Chondrocyte (in vitro differentiated cells): ENCODE measurements at regions not wholly inside any gene's neighbourhood (a gene's known extent, or its start where the extent isn't known, plus 50 kb on each side); places are given as distances from the start of the nearest gene placed in this dataset.

ENCODE experiments used
- DNase-seq: peaks from one replicate; pipeline ENCODE4 v3.0.0; 2021; ENCODE audit warnings: mixed read lengths, low spot score
- H3K27ac Mint-ChIP-seq: one replicate; pipeline ENCODE4 v1.8.0; 2021; ENCODE audit warnings: mild to moderate bottlenecking, moderate library complexity, mixed read lengths; ENCODE audit not compliant: unreplicated experiment
- H3K27me3 Mint-ChIP-seq: 2 replicates; pipeline ENCODE4 v1.8.0; 2021; ENCODE audit warnings: low read depth, mixed read lengths
- H3K36me3 Mint-ChIP-seq: 2 replicates; pipeline ENCODE4 v1.8.0; 2021; ENCODE audit warnings: low read depth, mixed read lengths
- H3K4me1 Mint-ChIP-seq: 2 replicates; pipeline ENCODE4 v1.8.0; 2021; ENCODE audit warnings: low read depth, mild to moderate bottlenecking, mixed read lengths
- H3K4me3 Mint-ChIP-seq: one replicate; pipeline ENCODE4 v1.8.0; 2021; ENCODE audit warnings: mild to moderate bottlenecking, moderate library complexity, mixed read lengths; ENCODE audit not compliant: unreplicated experiment
- H3K9me3 Mint-ChIP-seq: 2 replicates; pipeline ENCODE4 v1.8.0; 2021; ENCODE audit warnings: low read depth, mixed read lengths
- TF ChIP-seq, protein P1 (sequence below): fragments of 200-600 bp; sonication (generic); IDR thresholded peaks from 2 replicates; pipeline ENCODE4 v1.5.0; 2021; ENCODE audit warnings: antibody characterized with exemption, mild to moderate bottlenecking, moderate library complexity

DNA sequence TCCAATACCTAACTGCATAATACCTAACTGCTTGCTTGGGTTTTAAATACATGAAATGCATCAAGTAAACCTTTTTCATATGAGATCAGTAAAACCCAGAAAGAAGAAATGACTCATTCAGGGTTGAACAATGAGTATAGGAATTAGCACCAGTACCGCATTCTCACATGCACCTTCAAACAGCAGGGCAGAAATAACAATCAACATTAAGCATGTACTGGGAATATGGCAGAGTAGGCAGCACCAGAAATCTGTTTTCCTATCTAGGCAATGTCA, 850.3 kb upstream of the SORCS1 start:
- no peak for DNase-seq

DNA sequence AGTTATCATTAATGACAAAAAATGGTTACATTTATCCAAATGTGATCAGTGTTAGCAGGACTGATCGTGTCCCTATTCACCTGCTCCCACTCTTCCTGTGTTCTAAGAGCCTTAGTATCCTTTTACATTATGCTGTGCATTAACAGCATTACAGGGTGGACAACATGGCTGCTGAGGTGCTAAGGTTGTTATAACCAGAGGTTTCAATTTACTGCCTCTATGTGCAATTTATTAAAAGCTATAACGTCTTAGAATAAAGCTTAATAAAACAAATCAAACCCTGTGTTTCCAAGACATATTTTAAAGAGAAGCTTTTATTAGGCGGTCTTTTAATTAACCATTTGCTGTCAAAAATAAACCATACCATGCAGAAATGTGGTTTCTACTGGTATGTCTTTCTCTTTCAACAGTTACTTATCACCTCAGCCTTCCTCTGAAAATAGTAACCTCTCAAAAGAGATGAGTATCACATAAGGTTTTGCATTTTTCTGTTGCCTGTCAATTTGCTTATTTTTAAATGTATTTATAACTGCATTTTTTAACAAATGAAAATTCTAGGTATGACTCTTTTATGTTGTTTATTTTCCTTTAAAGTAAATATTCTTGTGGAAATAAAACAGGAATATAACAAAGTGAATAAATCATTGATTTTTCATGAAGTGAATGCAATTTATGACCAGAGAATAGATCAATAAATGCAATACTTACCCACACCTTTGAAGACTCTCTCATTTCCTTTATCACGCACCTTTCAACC, 849.8 kb upstream of the SORCS1 start:
- TF ChIP-seq, protein P1, sequence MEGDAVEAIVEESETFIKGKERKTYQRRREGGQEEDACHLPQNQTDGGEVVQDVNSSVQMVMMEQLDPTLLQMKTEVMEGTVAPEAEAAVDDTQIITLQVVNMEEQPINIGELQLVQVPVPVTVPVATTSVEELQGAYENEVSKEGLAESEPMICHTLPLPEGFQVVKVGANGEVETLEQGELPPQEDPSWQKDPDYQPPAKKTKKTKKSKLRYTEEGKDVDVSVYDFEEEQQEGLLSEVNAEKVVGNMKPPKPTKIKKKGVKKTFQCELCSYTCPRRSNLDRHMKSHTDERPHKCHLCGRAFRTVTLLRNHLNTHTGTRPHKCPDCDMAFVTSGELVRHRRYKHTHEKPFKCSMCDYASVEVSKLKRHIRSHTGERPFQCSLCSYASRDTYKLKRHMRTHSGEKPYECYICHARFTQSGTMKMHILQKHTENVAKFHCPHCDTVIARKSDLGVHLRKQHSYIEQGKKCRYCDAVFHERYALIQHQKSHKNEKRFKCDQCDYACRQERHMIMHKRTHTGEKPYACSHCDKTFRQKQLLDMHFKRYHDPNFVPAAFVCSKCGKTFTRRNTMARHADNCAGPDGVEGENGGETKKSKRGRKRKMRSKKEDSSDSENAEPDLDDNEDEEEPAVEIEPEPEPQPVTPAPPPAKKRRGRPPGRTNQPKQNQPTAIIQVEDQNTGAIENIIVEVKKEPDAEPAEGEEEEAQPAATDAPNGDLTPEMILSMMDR: no peak
- peaks cover 25% of the 10 kb centered on the region for H3K9me3 Mint-ChIP-seq
- no peak for DNase-seq
- H3K4me3 Mint-ChIP-seq: no peak overlapping the region
- no peak overlapping the region for H3K27ac Mint-ChIP-seq
- H3K4me1 Mint-ChIP-seq: no peaks in the 10 kb centered on the region
- H3K27me3 Mint-ChIP-seq: no peaks in the 10 kb centered on the region
- H3K36me3 Mint-ChIP-seq: no peaks in the 10 kb centered on the region

More for the DNA sequence above, 850.3 kb upstream of the SORCS1 start:
- Mint-ChIP-seq H3K27ac (no peak overlapping the region), H3K27me3 (no peaks in the 10 kb centered on the region), H3K4me1 (no peaks in the 10 kb centered on the region), H3K9me3 (peaks cover 26% of the 10 kb centered on the region), H3K36me3 (no peaks in the 10 kb centered on the region), H3K4me3 (no peak overlapping the region)
- TF ChIP-seq, protein P1: no peak

DNA sequence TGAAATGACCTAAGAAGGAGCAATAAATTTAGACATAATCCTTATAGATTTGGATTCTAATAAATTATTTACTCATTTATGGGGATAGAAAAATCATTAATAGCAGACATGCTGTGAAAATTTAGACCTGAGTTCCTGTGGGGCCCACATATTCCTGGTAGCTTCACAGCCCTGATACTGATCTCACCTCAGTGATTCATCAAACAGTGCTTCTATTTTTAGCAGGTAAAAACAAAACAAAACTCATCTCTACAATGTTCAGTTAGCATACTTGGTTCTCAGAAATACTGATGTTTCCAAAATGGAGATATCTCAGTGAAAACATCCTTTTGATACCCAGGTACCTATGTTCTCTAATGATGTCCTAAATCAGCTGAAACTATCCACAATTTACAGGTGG, 841.1 kb upstream of the SORCS1 start:
- TF ChIP-seq, protein P1: no peak
- no peaks in the 10 kb centered on the region for H3K4me1 Mint-ChIP-seq
- no peaks in the 10 kb centered on the region for H3K27me3 Mint-ChIP-seq
- peaks cover 22% of the 10 kb centered on the region for H3K9me3 Mint-ChIP-seq
- no peak overlapping the region for H3K4me3 Mint-ChIP-seq
- no peak overlapping the region for H3K27ac Mint-ChIP-seq
- no peak for DNase-seq
- H3K36me3 Mint-ChIP-seq: no peaks in the 10 kb centered on the region

DNA sequence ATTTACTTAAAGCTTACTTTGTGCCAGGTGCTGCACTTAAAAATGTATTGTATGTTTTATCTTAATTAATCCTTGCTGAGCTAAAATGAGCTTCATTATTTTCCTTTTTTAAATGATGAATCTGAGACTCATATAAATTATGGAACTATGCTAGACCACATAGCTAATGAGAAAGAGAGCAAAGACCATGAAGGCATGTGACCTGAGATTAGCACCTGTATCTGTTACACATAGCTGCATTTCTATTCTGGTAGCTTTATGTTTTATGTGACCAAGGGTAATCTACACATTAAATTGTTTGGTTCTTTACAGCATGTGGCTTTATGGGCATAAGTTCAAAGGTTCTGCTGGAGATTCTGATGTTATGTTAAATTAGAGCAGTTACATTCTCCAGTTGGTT, 839.1 kb upstream of the SORCS1 start:
- Mint-ChIP-seq H3K27me3 (no peaks in the 10 kb centered on the region), H3K4me1 (no peaks in the 10 kb centered on the region), H3K9me3 (peaks cover 21% of the 10 kb centered on the region), H3K27ac (no peak overlapping the region), H3K4me3 (no peak overlapping the region), H3K36me3 (no peaks in the 10 kb centered on the region)
- TF ChIP-seq, protein P1: no peak
- no peak for DNase-seq

DNA sequence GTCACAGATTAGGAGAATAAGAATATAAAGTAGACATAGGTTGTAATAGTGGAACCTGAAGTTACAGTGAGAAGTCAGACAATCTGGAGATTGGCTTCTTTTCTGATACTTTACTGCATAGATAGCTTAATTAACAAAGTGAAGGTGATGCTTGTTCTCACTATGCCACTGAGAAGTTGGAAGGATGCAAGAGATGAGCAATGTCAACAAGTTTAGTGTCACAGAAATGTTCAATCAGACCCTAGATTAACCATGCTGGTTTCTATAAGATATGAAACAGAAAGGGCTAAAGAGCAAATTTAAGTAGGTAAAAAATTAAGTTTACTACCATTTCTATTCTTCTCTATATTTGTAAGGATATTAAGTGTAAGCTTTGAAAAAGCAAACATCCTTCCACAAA, 838.6 kb upstream of the SORCS1 start:
- DNase-seq: no peak
- Mint-ChIP-seq H3K27ac (no peak overlapping the region), H3K4me3 (no peak overlapping the region), H3K9me3 (peaks cover 16% of the 10 kb centered on the region), H3K36me3 (no peaks in the 10 kb centered on the region), H3K4me1 (no peaks in the 10 kb centered on the region), H3K27me3 (no peaks in the 10 kb centered on the region)
- TF ChIP-seq, protein P1: no peak
